A204.1 (cell line): ENCODE measurements at regions not wholly inside any gene's neighbourhood (a gene's known extent, or its start where the extent isn't known, plus 50 kb on each side); places are given as distances from the start of the nearest gene placed in this dataset.
A peak's percentile ranks its signal among the peaks of the same experiment; 100 is the strongest.
"Not testable (repeated sequence)": the region's sequence is repeated elsewhere in the genome, so short reads cannot be mapped to it uniquely, and the experiment has no call there.

ENCODE experiments used
- FAIRE-seq: peaks from 2 replicates; lab custom pipeline; 2012; peaks lifted over from hg19 to GRCh38; lab: Jason Lieb, UNC

GRCh38 chr3:144529566-144529965, 557.9 kb downstream of the DIPK2A start:
- FAIRE-seq, result no peak

DNA sequence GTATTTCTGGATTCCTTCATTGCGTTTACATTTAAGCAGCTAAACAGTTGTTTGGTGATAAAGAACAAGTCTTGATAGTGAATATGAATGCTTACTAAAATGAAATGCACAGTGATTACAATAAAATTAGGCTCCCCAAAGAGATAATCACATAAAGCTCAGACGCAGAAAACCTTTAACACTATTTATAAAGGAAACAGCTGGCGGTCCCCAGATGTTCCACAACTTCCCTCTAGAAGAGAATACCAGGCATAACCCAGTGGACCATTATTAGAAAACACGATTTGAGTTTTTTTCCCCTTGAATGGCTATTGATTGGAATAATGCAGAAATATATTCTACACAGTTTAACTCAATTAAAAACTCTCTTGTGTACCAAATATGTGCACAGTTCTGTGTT, 573.2 kb downstream of the DIPK2A start:
- FAIRE-seq, result no peak

DNA sequence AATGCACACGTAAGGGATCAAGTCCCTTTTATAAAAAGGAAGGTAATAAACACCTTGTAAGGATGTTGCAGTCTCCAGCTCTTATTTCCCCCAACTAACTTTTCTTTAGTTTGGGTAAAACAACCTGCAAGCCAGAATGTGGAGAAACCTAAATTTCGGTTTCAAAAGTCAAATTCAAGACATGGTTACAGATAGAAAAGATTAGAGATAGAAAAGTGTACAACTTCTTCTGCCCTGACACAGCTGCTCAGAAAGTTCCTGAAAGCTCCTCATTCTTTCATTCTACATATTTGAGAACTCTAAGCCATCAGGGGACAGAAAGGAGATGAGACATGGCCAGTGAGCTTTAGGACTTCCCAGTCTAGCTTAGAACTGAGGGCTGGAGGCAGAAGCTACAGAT, 574.9 kb downstream of the DIPK2A start:
- no peak for FAIRE-seq

DNA sequence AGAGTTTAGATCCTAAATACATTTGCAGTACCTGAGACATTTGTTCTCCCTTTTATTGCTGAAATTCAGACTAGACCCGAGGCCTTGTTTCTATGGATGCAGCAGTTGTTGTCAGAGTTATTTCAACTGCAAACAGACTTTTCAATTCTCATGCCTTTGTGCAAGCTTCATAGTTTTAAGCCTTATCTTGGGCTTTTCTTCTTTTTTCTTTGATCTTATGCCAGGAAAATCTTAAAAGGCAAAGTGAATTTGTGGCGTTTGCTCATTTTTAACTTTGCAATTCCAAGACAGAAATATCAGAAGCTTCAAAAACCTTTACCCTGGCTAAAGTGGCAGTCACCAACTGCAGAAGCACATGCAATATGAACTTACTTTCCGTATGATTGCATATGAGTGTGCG, 576.7 kb downstream of the DIPK2A start:
- FAIRE-seq, result no peak

DNA sequence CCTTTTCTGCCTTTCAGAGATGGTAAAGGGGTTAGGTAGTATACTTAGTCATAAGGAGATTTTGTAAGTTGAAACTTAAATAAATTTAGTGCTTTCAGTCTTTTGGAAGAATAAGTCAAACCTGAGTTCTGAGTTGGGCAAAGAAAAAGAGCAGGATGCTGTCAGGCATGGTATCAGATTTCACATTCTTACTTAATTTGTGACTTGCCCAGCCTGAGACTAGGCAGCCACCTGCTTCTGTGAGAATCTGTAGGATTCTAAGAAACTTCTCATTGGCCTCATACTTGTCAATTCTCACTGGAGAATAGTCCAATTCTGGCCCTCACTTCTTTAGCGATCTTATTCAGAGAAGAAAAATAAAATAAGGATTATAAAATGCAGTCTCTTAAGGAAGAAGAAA, 577.5 kb downstream of the DIPK2A start:
- no peak for FAIRE-seq

DNA sequence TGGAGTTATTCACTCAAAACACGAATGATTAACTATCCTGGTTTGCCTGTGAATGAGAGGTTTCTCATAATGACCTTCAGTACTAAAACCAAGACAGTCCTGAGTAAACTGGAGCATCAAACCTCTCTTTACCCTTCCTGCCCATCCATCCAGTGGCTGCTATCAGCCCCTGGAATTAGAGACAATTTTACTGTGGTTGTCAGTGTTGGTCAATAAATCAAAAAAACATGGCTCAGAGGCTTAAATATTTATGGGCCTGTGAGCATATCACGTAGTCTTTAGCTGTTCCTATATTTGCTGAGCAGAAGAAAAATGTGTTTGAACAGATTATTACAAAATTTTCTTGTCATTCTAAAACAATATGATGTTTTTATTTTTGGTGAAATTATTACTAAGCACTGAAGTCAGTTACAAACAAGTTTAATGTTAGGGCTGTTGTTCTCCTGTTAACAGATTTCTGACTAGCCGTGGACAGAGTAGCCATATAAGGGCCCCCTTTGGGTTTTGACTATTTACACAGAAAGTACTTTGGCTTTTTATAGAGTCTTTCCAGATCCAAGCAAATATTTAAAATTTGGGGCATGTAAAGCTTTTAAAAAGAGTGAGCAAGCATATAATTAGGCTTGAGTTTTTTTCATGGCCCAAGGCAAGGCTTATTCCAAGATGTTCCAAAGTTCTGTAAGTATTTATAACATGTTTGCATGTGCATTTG, 580.9 kb downstream of the DIPK2A start:
- FAIRE-seq, result no peak

DNA sequence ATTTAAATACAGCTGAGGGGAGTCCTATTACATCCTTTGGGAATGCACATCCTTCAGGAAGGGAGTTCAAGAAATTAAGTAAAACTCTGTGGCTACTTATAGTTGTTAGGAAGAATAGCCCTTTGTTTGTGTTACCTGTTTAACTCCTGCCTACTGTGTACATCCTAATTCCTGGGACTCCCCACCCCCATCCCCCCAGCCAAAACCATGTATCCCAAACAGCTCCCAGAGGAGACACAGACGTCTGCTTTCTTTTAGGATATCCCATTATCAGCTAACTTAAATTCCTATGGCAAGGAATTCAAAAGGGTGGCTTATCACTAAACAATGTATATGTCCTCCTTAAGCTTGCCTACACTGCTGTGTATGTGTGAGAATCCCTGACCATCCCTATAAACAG, 581.7 kb downstream of the DIPK2A start:
- FAIRE-seq, result no peak

DNA sequence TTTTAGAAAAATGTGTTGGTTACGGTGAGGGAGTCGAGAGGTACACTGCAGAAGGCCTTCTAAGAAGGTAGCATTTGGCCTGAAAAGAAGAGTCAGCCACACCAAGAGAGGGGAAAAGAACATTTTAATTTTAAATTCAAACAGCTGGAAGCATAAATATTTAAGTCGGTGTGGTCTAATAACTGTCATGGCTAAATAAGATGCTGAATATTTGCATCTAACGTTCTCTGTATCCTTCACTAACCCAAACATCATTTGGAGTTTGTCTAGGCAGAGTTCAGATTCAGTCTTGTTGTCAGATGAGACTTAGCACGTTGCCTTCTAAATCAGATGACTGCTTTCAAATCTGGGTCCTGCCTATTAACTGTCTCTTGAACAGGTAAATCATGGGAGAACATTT, 583.3 kb downstream of the DIPK2A start:
- no peak for FAIRE-seq

DNA sequence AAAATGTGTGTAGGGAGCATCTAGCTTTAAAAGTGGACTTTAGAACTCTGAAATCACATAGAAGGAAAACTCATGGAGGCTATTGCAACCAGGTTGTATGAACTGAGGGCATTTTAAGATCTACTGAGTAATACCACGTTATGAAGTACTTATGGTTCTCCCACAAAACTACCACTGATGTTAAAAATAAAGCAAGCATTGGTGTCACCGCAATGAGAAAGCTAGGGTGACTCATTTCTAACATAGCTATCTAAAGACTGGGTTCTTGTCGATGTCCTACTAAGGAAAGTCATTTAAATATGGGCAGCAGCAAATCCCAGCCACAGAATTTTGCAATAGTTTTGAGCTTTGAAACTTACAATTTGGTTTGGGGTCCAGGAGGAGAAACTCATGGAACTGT, 584.8 kb downstream of the DIPK2A start:
- no peak for FAIRE-seq

DNA sequence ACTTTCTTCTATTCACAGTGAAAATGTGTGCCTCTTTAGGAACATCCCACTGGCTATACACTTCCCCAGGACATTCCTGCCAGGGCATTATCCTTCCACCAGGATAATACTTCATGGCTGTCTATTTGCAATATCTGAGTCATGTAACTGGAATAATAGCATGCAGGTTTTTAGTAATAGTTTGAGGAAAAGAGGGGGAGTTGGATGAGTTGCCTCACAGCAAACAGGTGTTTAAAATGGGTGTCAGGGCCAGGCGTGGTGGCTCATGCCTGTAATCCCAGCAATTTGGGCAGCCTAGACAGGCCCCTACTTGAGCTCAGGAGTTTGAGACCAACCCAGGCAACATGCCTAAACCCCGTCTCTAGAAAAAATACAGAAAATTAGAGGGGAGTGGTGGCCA, 585.9 kb downstream of the DIPK2A start:
- FAIRE-seq, result no peak

- no peak for FAIRE-seq
These were observed 592.4 kb downstream of the DIPK2A start for GRCh38 chr3:144564011-144564410.

DNA sequence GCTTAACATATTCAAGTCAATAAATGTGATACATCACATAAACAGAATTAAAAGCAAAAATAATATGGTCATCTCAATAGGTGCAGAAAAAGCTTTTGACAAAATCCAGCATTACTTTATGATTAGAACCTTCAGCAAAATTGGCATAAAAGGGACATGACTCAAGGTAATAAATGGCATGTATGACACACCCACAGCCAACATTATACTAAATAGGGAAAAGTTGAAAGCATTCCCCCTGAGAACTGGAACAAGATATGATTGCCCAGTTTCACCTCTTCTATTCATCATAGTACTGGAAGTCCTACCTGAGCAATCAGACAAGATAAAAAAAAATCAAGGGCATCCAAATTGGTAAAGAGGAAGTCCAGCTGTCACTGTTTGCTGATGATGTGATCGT, 594.7 kb downstream of the DIPK2A start:
- no peak for FAIRE-seq

DNA sequence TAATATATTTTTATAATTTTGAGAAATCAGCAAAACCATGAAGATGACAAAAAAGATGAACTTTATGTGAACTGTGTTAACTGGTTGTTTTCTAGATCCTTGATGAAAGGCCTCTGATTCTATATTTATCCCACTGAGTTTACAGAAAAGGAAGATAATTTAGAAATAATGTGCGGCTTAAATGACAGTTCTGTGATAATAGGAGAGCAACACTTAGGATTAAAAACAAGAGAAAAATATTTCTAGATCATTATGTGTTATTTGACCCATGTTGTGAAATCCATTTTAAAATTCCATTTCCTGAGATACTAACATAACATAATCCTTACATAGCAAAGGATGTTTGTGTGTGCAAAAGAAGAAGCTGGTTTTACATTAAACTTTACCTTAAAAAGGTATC, 598.0 kb downstream of the DIPK2A start:
- FAIRE-seq, result no peak

- no peak for FAIRE-seq
These were observed 612.2 kb downstream of the DIPK2A start for GRCh38 chr3:144583871-144584270.

DNA sequence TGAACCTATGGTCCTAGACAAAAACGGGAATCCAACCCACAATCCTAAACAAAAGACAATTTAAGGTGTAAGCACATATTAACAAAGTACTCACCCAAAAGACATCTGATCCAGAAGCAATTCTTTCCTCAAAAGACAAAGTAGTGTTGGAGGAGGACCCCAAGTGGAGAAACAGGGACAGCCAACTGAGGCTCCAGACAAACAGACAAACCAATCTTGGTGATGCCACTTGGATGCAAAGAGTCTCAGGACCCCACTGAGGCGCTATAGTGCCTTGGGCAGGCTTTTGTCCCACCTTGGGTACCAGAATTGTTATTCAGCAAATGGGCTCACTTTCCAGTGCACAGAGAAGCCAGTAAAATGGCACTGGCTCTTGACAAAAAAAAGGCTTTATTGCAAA, 613.8 kb downstream of the DIPK2A start:
- FAIRE-seq, result no peak

- FAIRE-seq, result no peak
These were observed 614.3 kb downstream of the DIPK2A start for GRCh38 chr3:144585953-144586352.

DNA sequence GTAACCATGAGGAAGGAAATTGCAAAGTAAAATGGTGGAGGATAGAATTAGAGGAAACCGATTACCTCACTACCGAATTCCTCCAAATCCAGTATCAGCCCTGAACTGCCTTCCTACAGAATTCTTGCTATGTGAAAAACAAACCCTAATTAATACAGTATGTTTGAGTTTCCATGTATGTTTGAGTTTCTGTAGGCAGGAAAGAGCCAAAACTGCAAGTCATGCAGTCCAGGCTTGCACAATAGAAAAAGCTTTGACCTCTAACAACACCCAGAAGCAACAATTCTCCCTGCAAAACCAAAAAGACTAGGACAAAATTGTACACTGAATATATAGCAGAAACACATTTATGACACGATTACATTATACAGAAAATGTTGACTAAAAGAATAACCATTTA, 614.8 kb downstream of the DIPK2A start:
- no peak for FAIRE-seq

DNA sequence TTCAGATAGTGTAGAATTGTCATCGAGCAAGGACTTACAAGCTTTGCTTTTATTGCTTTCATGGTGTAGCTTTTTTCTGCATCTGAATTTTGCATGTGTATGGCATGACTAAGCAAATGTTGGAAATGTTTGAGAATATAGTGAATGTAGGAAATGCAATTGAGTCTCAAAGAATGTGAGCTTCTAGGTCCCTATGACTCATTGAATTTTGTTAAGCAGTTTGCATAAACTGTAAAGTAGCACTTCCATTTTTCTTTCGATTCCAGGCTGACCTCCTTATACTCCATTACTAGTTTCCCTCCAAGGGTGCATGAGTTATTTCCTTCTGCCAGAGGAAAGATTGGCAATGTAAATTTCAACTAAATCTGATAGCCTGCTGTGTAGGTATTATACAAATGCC, 619.2 kb downstream of the DIPK2A start:
- peak; percentile 73 for FAIRE-seq

DNA sequence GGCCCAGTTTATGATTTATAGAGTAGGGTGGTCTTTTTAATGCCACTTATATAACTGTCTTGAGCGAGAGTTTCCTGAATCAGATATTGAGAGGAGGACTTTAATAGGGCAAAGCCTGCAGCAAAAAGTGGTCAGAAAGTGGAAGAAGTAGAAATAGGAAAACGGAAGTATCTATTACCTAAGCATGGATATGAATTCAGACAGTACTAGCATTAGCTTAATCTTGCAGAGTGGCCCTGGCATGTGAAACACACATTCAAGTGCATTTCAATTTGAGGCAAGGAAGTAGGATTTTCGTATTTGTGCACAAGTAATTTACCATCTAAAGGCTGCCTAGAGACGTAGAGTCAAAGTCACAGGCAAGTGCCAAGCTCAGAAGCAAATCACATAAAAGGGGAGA, 622.3 kb downstream of the DIPK2A start:
- no peak for FAIRE-seq

DNA sequence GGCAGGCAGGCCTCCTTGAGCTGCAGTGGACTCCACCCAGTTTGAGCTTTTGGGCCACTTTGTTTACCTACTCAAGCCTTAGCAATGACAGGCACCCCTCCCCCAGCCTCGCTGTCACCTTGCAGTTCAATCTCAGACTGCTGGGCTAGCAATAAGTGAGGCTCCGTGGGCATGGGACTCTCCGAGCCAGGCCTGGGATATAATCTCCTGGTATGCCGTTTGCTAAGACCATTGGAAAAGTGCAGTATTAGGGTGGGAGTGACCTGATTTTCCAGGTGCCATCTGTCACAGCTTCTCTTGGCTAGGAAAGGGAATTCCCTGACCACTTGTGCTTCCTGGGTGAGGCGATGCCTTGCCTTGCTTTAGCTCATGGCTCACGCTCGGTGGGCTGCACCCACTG, 648.6 kb downstream of the DIPK2A start:
- FAIRE-seq, result not testable (repeated sequence)

DNA sequence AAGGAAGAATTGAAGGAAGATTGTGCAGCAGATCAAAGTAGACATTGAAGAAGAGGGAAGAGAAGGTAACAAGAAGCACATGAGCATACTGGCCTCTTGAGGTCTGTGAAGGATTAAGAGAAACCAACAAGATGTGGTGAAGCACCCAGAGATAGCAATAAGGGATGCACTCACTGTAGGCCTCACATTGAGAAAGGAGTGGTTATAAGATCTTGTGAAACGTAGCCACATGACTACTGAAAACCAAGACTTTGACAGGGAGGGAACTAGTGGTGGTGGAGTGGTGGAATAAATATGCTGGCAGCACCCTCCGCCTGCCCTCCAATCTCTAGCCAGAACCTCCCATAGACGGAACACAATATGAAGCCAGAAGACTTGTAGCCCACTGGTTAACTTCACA, 651.2 kb downstream of the DIPK2A start:
- FAIRE-seq, result no peak

- no peak for FAIRE-seq
These were observed 653.0 kb downstream of the DIPK2A start for GRCh38 chr3:144624656-144625055.

GRCh38 chr3:144626835-144627234, 655.2 kb downstream of the DIPK2A start:
- FAIRE-seq, result no peak

DNA sequence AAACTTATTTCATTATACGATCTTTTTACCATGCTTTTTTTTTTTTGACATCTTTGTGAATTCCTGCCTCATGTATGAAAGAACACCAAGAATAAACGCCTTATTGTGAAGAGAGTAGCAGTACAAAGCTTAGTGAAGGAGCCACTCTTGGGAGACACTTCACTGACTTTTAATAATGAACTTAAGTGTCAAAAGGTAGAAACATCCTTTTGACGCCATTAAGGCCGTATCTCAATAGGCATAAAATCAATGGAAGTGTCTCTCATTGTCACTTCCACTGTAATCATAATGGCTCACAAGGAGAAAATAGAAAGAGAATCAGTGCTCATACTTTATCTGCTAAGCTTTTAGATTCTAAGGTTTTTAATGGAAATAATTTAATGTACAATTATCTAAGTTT, 657.8 kb downstream of the DIPK2A start:
- no peak for FAIRE-seq

DNA sequence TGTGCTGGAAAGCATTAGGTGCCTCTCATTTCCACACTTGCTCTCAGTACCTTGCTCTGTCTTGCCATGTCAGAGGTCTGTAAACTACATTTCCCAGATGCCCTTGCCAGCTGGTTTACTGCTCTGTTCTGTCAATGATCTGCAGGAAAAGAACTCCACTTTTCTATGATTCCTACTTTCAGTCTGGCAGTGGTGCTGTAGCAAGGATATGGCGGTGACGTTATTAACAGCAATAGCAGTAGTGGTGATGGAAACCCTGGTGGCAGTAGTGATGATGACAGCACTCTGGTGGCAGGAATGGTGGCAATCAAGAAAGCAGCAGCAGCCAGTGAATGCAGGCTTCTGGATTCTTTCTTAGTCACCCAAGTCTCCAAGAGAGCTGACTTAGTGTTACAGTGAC, 665.2 kb downstream of the DIPK2A start:
- no peak for FAIRE-seq
